Tibial nerve (tissue), 4 donors: ENCODE measurements at regions not wholly inside any gene's neighbourhood (a gene's known extent, or its start where the extent isn't known, plus 50 kb on each side); places are given as distances from the start of the nearest gene placed in this dataset.

Experiments used
- CTCF ChIP-seq, 5 experiments: fragments of 200-600 bp in 3 of 5; fragments of 450-650 bp in 2 of 5; sonication (generic) in 3 of 5; IDR thresholded peaks; one replicate each; pipeline ENCODE4 v1.5.1; 2016 to 2019; ENCODE audit warnings: antibody characterized with exemption in 5 of 5, mild to moderate bottlenecking in 3 of 5, moderate library complexity in 2 of 5
- EP300 ChIP-seq, 2 donors: sonication (generic); formaldehyde crosslinking; IDR thresholded peaks; one replicate each; pipeline ENCODE4 v1.6.1; 2017; ENCODE audit warnings: antibody characterized with exemption in 2 of 2, mild to moderate bottlenecking in 1 of 2
- POLR2A ChIP-seq, 2 donors: fragments of 450-650 bp; IDR thresholded peaks; one replicate each; pipeline ENCODE4 v1.6.1; 2017; ENCODE audit warnings: antibody characterized with exemption in 2 of 2, mild to moderate bottlenecking in 2 of 2, moderate library complexity in 2 of 2

- TF ChIP-seq POLR2A (IDR thresholded peaks at IDR 0.05) (no peak), CTCF (IDR thresholded peaks at IDR 0.05) (no peak), EP300 (IDR thresholded peaks at IDR 0.05) (no peak)
Measured at GRCh38 chr3:99126316-99126715, 224.8 kb upstream of the DCBLD2 start.
